ENCODE measurements at regions not wholly inside any gene's neighbourhood (a gene's known extent, or its start where the extent isn't known, plus 50 kb on each side); places are given as distances from the start of the nearest gene placed in this dataset.

DNA sequence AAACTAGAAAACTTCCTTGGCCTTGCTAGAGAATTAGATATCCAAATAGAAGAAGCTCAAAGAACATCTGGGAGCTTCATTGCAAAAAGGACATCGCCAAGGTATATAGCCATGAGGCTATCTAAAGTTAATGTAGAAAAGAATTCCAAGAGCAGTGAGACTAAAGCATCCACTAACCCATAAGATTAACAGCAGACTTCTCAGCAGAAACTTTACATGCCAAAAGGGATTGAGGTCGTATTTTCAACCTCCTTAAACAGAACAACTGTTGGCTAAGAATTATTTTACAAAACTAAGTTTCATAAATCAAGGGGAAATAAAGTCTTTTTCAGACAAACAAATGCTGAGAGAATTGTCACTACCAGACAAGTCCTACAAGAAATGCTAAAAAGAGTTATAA lies 149.1 kb upstream of the COL21A1 start:
- no peak for TF ChIP-seq ZNF644 (CRISPR knock-in tag; IDR thresholded peaks at IDR 0.05; ENCODE audit: low read depth)
- TF ChIP-seq SIN3A (IDR thresholded peaks at IDR 0.05; ENCODE audit: borderline replicate concordance, low read depth, low read length): no peak
- TF ChIP-seq, protein P1, sequence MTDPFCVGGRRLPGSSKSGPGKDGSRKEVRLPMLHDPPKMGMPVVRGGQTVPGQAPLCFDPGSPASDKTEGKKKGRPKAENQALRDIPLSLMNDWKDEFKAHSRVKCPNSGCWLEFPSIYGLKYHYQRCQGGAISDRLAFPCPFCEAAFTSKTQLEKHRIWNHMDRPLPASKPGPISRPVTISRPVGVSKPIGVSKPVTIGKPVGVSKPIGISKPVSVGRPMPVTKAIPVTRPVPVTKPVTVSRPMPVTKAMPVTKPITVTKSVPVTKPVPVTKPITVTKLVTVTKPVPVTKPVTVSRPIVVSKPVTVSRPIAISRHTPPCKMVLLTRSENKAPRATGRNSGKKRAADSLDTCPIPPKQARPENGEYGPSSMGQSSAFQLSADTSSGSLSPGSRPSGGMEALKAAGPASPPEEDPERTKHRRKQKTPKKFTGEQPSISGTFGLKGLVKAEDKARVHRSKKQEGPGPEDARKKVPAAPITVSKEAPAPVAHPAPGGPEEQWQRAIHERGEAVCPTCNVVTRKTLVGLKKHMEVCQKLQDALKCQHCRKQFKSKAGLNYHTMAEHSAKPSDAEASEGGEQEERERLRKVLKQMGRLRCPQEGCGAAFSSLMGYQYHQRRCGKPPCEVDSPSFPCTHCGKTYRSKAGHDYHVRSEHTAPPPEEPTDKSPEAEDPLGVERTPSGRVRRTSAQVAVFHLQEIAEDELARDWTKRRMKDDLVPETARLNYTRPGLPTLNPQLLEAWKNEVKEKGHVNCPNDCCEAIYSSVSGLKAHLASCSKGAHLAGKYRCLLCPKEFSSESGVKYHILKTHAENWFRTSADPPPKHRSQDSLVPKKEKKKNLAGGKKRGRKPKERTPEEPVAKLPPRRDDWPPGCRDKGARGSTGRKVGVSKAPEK (CRISPR knock-in tag; IDR thresholded peaks at IDR 0.05; ENCODE audit: borderline replicate concordance): no peak

Measured in HepG2 (cell line).